RWPE1 (cell line): ENCODE measurements at regions not wholly inside any gene's neighbourhood (a gene's known extent, or its start where the extent isn't known, plus 50 kb on each side); places are given as distances from the start of the nearest gene placed in this dataset.
A peak's percentile ranks its signal among the peaks of the same experiment; 100 is the strongest.

Source experiments
- CTCF ChIA-PET: fragments of 350-600 bp; sonication (Branson Sonifier 250); formaldehyde crosslinking; extraction: SDS; loops from one replicate; lab custom pipeline; 2021; lab: Yijun Ruan, JAX
- POLR2A ChIA-PET: fragments of 400-600 bp; formaldehyde crosslinking; extraction: SDS; loops from one replicate; lab custom pipeline; 2020; ENCODE audit warnings: antibody characterized with exemption; ENCODE audit not compliant: low non-redundant PET; lab: Yijun Ruan, JAX
- DNase-seq: peaks from one replicate; pipeline ENCODE4 v3.0.0; 2012; ENCODE audit warnings: low spot score
- H3K27ac ChIP-seq: fragments of 450-650 bp; 2 replicates; pipeline ENCODE4 v1.5.1; 2017
- CTCF ChIP-seq: fragments of 450-650 bp; conservative IDR thresholded peaks from 2 replicates; pipeline ENCODE4 v1.5.1; 2017; ENCODE audit warnings: low read depth, mild to moderate bottlenecking

- no peak overlapping the region for H3K27ac ChIP-seq
- no peak for TF ChIP-seq CTCF
- no peak for DNase-seq
- ChIA-PET CTCF (no interaction called here), POLR2A (no interaction called here)
Observed at GRCh38 chr6:30824698-30825097, 59.6 kb upstream of the DDR1 start.

GRCh38 chr6:30823534-30823865 is 60.8 kb upstream of the DDR1 start:
- no peak overlapping the region; the same call in 1 of the 2 replicates for H3K27ac ChIP-seq
- DNase-seq = no peak
- CTCF ChIA-PET = no interaction called here
- TF ChIP-seq CTCF = no peak
- POLR2A ChIA-PET = no interaction called here

GRCh38 chr6:30821862-30822784 is 62.2 kb upstream of the DDR1 start:
- H3K27ac ChIP-seq = no peak overlapping the region
- peak; percentile 62 for TF ChIP-seq CTCF
- POLR2A ChIA-PET = interaction anchor here (0.7 kb wide), 1 partner anchor 92 kb away, joined by 3 read pairs; the partner anchor contains the start of gene VARS2
- peak; percentile 39 for DNase-seq
- CTCF ChIA-PET = interaction anchor here (0.6 to 2.1 kb wide), 9 partner anchors 28 to 118 kb away, joined by 3 to 10 read pairs (median 4); partner anchors contain the start of genes FLOT1, MUCL3 and VARS2

GRCh38 chr6:30820193-30820592 is 64.1 kb upstream of the DDR1 start:
- CTCF ChIA-PET = interaction anchor here (0.5 to 2.2 kb wide), 8 partner anchors 9 to 251 kb away, joined by 3 to 5 read pairs (median 3); partner anchors contain the start of gene FLOT1
- peak; percentile 75 for DNase-seq

GRCh38 chr6:30819297-30819917 is 64.9 kb upstream of the DDR1 start:
- ChIA-PET CTCF (interaction anchor here (0.7 to 2.2 kb wide), 4 partner anchors 9 to 251 kb away, joined by 3 to 5 read pairs (median 3); partner anchors contain the start of gene FLOT1), POLR2A (interaction anchor here (1.1 to 1.6 kb wide), 3 partner anchors 67 to 77 kb away, joined by 4 to 6 read pairs (median 6); partner anchors contain the start of gene FLOT1)
- TF ChIP-seq CTCF = no peak
- H3K27ac ChIP-seq = peak overlapping the region; percentile 95
- peak; percentile 76 for DNase-seq

More at GRCh38 chr6:30820193-30820592, 64.1 kb upstream of the DDR1 start:
- peak overlapping the region; percentile 95 for H3K27ac ChIP-seq
- TF ChIP-seq CTCF = no peak
- POLR2A ChIA-PET = interaction anchor here (0.7 to 1.6 kb wide), 4 partner anchors 39 to 78 kb away, joined by 6 to 9 read pairs (median 6); partner anchors contain the start of genes FLOT1 and IER3

GRCh38 chr6:30818391-30818841 is 65.9 kb upstream of the DDR1 start:
- H3K27ac ChIP-seq = peak overlapping the region; percentile 95
- ChIA-PET POLR2A (interaction anchor here (0.7 to 1.5 kb wide), 4 partner anchors 49 to 76 kb away, joined by 3 to 4 read pairs (median 4); partner anchors contain the start of gene FLOT1), CTCF (interaction anchor here (0.6 to 1.1 kb wide), 2 partner anchors 71 to 96 kb away, joined by 3 to 7 read pairs; partner anchors contain the start of gene VARS2)
- peak; percentile 64 for DNase-seq
- TF ChIP-seq CTCF = no peak
